NCI-H2196 treated with DMSO at 0.1 percent for 48 hours (cell line): ENCODE measurements at regions not wholly inside any gene's neighbourhood (a gene's known extent, or its start where the extent isn't known, plus 50 kb on each side); places are given as distances from the start of the nearest gene placed in this dataset.
"Not testable (repeated sequence)": the region's sequence is repeated elsewhere in the genome, so short reads cannot be mapped to it uniquely, and the experiment has no call there.

Experiments
- DNase-seq: peaks from one replicate; lab custom pipeline; 2025; ENCODE audit not compliant: unreplicated experiment; lab: John Stamatoyannopoulos, UW

DNA sequence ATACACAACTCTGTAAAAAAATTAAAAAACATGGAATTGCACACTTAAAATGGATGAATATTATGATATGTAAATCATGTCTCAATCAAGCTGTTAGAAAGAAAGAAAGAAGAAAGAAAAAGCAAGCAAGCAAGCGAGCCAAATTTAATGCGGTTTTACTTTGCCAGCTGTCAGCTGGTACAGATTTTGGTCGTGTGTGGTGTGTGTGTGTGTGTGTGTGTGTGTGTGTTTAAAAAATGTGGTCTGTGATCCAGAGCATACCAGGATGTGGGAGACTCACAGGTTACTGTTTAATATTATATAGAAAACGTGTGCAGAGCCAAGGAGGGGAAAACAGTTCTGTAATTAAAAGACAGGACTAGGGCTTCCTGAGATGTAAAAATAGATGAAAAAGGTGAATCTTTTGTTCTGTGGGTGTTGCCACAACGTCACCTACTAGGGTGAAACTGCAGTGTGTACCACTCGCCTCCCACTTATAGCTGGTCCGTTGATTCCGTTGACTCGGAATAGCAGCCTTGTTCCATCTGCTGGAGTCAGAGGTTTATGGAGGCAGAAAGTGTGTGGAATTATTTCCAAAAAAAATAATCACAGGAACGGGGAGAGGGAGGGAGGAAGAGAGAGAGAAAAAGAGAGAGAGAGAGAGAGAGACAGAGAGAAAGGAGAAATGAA, 197.7 kb downstream of the BCAS1 start:
- DNase-seq = no peak

DNA sequence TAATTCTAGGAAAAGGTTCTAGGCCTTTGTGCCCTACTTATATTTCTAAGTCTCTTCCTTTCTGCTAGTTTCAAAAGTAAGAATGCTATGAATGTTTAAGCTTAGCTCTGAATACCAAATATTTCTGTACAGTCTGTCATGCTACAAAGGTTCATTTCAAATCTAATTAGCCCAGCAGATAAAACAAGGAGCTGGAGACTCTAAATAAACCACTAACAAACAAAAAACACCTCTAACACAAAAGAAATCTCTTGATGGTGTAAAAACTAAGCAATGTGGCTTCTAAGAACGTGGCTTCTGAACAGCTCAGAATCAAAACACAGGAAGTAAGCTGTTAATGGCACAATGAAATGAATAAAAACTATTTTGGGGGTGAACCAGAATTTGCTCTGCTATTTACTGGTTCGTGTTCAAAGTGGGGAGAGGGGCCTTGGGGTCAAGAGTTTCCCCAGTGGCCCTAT, 198.3 kb downstream of the BCAS1 start:
- DNase-seq = no peak

DNA sequence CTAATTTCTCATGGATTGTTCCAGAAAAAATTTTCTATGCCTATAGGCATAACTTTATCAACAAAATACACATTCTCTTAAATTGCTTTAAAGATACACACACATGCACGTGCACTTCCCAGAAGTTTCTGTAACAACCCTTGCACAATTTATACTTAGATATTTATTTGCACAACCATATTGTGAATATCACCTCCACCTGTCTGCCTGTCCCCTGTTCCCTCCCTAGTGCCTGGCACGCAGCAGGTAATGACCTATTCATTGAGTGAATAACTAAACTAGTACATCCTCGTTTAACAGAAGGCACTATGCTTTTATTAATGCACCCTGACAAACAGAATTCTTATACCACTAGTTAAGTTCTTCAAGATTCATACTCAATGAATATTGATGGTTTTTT, 198.9 kb downstream of the BCAS1 start:
- DNase-seq = no peak

DNA sequence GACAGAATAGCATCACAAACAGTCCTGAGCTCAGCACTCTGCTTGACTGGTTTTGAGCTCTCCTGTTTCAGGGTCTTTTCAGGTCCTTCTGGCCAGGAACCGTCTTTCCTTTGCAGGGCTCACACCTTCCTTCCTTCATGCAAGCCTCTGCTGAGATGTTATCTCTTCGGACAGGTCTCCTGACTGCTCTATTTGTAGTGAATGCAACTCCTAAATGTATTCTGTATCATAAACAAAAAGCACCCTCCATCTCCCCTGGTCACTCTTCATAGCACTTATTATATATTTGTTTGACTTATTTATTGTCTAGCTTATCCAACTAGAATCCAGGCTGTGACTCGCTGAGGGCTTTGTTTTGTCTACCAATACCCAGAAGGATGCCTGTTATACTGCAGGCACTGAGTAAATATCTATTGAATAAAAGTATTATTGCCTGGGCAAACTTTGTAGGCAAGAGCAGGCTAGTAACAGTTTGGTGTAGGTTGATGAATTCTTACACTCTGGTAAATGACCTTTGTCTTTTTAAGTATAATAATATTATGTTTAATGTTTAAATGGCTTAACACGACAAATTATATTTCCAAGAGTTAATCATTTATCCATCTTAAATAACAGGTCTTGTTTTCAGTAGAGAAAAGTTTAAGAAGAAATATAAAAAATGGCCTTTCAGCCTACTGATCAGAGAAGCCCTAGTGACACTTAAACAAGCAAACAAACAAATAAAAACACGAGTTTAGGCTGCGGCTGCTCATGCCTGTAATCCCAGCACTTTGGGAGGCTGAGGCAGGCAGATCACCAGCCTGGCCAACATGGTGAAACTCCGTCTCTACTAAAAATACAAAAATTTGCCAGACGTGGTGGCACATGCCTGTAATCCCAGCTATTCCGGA, 199.7 kb downstream of the BCAS1 start:
- no peak for DNase-seq

DNA sequence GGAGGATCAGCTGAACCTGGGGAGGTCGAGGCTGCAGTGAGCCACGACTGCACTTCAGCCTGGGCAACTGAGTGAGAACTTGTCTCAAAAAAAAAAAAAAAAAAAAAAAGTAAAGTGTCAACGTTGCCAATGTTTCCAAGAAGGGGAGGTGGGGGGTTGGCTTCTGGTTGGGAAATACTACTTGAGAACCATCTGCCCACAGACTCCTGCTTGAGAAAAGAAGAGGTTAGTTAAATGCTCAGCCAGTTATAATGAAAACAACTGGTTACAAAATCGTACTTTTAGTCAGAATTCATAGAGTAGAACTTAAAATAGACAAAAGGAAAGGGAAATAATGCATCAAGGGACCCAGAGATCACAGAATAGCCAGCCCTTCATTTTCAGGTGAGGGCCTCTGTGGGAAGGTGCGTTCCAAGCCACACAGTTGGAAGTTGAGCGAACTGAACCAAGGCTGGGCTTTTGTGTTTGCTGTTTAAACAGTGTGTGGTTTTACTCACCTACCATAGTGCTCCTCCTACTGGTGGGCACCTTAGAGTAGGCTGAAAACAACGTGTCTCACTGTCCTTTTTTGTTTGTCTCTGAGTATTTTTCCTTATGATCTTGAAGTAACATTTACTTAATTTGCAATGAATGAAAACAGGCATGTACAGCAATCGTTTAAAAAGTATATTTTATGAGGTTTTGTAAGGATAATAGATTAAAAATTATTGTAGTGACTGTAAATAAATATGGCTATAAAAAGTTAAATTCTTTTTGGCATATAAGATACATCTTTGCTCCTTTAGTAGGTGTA, 200.7 kb downstream of the BCAS1 start:
- DNase-seq = peak; percentile 73

DNA sequence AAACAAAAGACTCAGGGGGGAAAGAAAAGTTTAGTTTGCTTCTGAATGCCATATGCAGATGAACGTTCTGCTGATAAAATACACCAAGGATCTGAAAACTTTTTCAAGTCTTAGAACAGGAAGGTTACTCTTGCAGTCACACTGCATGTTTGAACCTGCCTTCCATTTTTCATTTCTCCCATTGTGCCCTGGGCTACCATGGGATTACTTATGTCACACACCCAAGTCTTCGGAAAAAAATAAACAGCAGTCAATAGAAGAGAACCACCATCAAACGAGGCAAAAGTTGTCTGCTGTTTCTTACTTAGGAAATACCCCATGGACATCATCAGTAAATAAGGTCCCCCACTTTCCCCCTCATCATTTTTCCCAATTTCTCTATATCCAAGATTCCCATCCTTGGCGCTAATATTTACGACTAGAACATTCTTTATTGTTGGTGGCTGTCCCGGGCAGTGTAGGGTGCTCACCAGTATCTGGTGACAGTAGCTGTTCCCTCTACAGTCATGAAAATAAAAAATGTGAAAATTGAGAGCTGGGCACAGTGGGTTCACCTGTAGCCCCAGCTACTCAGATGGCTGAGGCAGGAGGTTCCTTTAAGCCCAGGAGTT, 202.5 kb downstream of the BCAS1 start:
- DNase-seq = no peak

DNA sequence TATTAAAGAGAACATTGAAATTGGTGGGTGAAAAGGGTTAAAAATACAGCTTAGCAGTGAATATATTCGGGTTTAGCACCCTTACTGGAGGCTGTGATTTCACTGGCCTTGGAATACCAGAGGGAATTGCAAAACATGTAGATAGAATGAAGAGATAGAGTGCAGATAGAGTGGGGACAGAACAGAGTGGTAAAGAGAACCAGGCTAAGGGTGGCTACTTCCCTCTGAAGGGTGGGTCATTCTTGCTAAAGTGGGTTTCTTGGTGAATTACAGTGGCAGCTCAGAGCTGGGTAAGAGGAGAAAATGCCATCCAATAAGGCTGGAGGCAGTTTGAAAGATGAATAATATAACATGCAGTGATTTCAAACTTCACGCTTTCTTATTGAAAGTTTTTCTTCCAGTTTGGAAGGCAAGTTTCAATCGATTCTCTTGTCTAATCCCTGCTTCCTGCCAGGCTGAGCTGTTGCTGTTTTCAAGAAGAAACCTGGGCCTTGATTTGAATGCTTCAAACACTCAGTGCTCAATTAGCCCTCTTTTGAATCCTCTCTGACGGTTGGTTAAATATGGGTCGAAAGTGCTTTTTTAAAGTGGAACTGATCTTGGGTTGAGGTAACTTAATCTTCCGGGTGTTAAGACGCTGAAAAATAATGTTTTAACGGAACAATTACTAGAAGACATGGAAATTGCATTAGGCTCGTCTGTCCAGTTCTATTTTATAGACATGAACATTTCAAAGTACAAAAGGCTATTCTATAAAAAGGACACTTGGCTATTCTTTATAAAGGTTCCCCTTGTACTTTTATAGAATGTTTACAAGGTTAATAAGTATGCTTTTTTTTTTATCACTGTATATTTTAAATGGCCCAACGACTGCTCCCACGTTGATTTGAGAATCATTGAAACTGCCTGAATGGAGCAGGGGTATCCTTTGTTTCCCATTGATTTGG, 203.3 kb downstream of the BCAS1 start:
- DNase-seq = no peak

DNA sequence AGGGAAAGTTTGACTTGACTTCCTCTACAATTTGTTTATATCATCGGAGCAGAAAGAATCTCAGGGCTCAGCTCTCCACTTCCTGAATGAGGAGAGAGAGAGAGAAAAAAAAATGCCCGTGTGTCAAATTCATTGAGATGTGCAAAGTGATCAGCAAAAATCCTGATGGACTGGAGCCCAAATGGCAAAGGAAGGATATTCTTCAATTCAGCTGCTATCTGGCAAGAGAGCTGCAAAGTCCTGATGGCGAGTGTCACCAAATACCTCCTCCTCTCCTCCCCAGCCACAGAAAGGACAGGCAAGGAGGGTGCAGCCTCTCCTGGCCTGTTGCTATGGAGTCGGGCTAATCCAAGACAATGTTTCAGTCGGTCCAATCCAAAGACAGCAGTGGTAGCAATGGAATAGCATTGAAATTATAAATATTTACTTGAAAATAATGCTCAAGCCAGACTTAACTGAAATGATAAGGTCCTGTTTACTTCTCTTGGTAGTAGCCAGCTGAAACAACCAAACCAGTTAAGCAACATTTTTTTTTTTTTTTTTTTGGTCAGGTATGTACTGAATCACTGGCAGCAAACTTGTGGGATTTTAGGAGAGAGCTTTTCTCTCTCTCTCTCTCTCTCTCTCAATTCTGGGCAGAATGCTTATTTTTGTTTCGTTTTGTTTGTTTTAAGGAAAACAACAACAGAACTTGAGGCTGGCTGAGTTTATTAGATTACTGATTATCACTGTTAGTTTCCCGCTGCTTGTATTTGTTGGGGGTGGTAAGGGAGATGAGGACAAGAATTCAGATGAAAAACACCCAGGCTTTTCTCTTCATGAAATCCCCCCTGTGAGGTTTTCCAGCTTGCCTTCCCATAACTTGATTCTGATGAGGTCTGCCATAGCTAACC, 204.2 kb downstream of the BCAS1 start:
- peak; percentile 62 for DNase-seq

DNA sequence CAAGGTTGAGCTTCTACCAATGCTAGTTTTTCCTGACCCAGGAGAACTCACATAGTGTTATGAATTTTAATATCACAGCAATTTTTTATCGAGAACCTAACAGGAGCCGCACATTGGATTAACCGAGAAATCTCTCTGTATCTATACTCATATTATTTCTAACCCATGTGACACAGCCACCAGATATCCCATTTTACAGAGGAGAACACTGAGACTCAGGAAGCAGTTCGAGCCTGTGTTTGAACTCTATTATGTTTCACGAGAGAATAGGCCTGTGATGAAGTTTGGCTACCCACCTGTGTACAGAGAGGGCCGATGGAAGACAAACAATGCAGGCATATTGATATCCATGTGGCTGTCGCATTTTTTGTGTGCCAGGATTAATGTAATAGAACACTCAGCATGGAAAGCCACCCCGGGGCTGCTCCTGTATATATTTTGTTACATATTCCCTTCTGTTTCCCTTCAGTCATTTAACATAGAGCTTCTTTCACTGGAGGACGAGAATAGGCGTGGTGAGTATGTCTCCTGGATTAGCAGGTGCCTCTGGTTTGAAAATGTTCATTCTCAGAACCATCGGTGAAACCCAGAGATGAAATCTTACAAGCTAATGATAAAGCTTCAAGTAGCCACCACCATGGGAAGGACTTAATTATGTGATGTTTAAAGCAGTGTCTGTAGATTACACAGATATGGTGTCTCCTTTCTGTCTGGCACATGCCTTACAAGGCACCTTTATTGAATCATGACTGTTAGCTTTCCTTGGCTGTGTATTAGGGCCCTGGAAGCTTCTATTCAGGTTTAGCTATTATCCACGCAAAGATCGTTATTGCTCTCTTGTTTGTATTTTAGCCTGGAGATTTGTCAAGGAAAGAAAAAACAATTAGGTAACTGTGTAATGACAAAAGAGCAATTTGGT, 205.4 kb downstream of the BCAS1 start:
- not testable (repeated sequence) for DNase-seq

DNA sequence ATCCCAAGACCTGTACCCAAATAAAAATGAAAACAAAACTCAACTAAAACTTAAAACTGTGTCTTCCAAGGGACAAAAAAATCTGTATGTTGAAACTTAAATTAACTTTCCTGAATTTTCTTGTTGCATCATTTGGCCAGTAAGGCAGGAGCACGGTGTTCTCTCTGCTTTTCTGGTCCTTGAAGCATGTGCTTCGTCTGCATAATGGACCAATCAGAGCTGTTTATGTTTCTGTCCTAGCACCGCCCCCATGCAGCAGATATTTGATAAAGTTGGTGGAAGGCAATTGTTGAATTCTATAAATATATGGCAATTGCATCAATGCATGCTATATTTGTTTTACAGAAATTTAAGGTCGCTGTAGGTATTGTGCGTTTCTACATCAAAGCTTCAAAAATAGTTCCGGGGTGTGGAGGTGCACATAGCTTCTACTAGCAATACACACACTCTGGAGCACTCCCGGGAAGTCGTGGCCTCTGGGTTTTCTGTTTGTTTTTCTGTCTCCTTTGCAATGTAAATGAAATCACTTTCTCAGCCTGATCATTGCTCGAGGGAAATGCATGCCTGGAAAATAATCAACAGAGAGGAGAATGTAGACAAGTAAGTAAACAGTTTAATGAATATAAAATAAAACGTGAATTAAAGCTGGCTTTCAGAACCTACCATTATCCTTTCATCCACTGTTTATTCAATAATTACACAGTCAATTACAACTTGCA, 206.3 kb downstream of the BCAS1 start:
- not testable (repeated sequence) for DNase-seq

DNA sequence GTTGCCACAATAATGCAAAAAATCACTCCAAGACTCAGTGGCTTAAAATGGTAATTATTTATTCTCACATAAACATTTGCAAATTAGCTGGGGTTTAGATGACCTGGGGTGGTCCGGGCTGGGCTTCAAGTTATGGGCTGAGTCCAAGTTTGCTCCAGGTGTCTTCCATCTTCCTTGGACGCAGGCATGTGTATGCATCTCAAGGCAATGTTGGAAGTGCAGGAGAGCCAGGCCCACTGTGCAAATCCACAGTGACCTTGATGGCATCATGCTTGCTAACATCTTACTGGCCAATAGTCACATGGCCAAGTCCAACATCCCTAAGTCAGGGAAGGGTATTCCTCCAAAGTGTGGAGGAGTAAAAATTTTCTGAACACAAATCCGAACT, 206.9 kb downstream of the BCAS1 start:
- DNase-seq = not testable (repeated sequence)

DNA sequence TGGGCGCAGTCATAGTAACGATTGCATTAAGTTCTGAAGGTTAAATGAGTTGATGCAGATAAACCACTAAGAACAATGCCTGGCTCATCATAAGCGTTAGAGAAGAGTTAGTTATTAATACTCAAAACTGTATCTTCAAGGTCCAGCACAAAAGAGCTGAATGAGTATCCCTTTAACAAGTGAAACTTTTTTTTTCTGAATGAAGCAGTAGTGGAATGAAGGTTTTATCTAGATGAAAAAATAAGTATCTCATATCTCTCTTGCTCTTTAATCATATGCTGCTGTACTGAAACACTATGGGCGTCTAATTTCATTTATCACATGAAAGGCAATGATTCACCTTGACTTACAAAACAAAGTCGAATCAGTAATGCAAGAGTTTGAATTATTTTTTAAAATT, 207.4 kb downstream of the BCAS1 start:
- not testable (repeated sequence) for DNase-seq

DNA sequence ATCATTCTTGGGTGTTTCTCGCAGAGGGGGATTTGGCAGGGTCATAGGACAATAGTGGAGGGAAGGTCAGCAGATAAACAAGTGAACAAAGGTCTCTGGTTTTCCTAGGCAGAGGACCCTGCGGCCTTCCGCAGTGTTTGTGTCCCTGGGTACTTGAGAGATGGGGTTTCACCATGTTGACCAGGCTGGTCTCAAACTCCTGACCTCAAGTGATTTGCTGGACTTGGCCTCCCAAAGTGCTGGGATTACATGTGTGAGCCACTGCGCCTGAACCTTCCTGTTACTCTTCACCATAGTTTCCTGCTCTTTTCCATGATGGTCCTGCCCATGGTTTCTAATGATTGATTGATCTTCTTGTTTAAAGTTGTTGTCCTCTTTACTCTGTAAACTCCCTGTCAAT, 207.9 kb downstream of the BCAS1 start:
- not testable (repeated sequence) for DNase-seq

DNA sequence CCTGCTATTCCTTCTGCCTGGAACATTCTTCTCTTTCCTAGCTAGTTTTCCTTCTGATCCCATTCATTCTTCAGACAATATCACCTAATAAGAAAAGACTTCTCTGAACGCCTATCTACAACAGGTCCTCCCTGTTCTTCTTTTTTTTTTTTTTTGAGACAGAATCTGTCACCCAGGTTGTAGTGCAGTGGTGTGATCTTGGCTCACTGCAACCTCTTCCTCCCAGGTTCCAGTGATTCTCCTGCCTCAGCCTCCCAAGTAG, 208.3 kb downstream of the BCAS1 start:
- not testable (repeated sequence) for DNase-seq

DNA sequence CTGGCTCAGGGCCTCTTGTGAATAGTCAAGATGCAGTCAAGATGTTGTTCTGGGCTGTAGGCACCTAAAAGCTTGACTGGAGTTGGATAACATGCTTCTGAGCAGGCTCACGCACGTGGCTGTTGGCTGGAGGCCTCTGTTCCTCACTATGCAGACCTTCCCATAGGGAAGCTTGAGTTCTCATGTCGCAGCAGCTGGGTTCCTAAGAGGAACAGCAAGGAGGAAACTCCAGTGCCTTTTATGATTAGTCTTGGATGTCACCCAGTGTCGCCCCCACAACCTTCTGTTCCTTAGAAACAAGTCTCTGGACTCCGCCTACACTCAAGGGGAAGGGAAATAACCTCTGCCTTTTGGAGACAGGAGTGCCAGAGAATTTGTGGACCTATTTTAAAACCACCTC, 210.7 kb downstream of the BCAS1 start:
- no peak for DNase-seq

DNA sequence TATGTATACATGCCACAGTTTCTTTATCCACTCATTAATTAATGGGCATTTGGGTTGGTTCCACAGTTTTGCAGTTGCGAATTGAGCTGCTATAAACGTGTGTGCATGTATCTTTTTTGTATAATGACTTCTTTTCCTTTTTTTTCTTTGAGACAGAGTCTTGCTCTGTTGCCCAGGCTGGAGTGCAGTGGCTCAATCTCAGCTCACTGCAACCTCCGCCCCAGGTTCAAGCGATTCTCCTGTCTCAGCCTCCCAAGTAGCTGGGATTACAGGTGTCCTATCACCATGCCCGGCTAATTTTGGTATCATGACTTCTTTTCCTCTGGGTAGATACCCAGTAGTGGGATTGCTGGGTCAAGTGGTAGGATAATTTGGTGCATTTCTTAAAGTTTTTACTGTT, 211.4 kb downstream of the BCAS1 start:
- not testable (repeated sequence) for DNase-seq

DNA sequence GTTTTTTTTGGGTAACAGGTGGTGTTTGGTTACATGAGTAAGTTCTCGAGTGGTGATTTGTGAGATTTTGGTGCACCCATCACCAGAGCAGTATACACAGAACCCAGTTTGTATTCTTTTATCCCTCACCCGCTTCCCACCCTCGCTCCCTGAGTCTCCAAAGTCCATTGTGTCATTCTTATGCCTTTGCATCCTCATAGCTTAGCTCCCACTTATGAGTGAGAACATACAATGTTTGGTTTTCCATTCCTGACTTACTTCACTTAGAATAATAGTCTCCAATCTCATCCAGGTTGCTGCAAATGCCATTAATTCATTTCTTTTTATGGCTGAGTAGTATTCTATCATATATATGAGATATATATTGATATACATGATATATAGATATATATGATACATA, 211.9 kb downstream of the BCAS1 start:
- DNase-seq = not testable (repeated sequence)
